MM.1S (cell line): ENCODE measurements at regions not wholly inside any gene's neighbourhood (a gene's known extent, or its start where the extent isn't known, plus 50 kb on each side); places are given as distances from the start of the nearest gene placed in this dataset.
"Not testable (repeated sequence)": the region's sequence is repeated elsewhere in the genome, so short reads cannot be mapped to it uniquely, and the experiment has no call there.

Experiments used
- DNase-seq: peaks from one replicate; pipeline ENCODE4 v3.0.0-alpha.2; 2015
- H2AFZ ChIP-seq: fragments of 300-600 bp; sonication (generic); 2 replicates; pipeline ENCODE4 v1.6.0; 2016; ENCODE audit warnings: antibody characterized with exemption, low read length
- H3F3A ChIP-seq: fragments of 300-600 bp; sonication (generic); 2 replicates; pipeline ENCODE4 v1.6.1; 2016; ENCODE audit warnings: mild to moderate bottlenecking, antibody characterized with exemption, low read length, moderate library complexity, mixed read lengths; ENCODE audit not compliant: insufficient read depth
- H3K27ac ChIP-seq: fragments of 300-600 bp; sonication (generic); 2 replicates; pipeline ENCODE4 v1.5.1; 2016; ENCODE audit warnings: mild to moderate bottlenecking, low read length
- H3K27me3 ChIP-seq: fragments of 300-600 bp; sonication (generic); replicated peaks from 2 replicates; pipeline ENCODE4 v1.6.0; 2016; ENCODE audit warnings: low read length; ENCODE audit not compliant: insufficient read depth
- H3K36me3 ChIP-seq: fragments of 300-600 bp; sonication (generic); replicated peaks from 2 replicates; pipeline ENCODE4 v1.6.1; 2016; ENCODE audit warnings: mild to moderate bottlenecking, low read length, mixed read lengths; ENCODE audit not compliant: insufficient read depth
- H3K4me1 ChIP-seq: fragments of 300-600 bp; sonication (generic); 2 replicates; pipeline ENCODE4 v1.6.1; 2016; ENCODE audit warnings: low read length, mixed read lengths
- H3K4me2 ChIP-seq: fragments of 300-600 bp; sonication (generic); 2 replicates; pipeline ENCODE4 v1.6.0; 2016; ENCODE audit warnings: low read depth, low read length
- H3K4me3 ChIP-seq: fragments of 300-600 bp; sonication (generic); 2 replicates; pipeline ENCODE4 v1.5.1; 2016; ENCODE audit warnings: low read length, mixed read lengths
- H3K79me2 ChIP-seq: fragments of 300-600 bp; sonication (generic); 2 replicates; pipeline ENCODE4 v1.6.1; 2016; ENCODE audit warnings: mixed run types, low read length, mixed read lengths
- H3K9ac ChIP-seq: fragments of 300-600 bp; sonication (generic); 2 replicates; pipeline ENCODE4 v1.6.1; 2016; ENCODE audit warnings: low read length, mixed read lengths
- H3K9me2 ChIP-seq: fragments of 300-600 bp; sonication (generic); replicated peaks from 2 replicates; pipeline ENCODE4 v1.6.1; 2016; ENCODE audit warnings: mild to moderate bottlenecking, low read length, mixed read lengths; ENCODE audit not compliant: insufficient read depth
- H3K9me3 ChIP-seq: fragments of 300-600 bp; sonication (generic); replicated peaks from 2 replicates; pipeline ENCODE4 v1.6.1; 2016; ENCODE audit warnings: mild to moderate bottlenecking, low read length, mixed read lengths; ENCODE audit not compliant: insufficient read depth
- H4K20me1 ChIP-seq: fragments of 300-600 bp; sonication (generic); 2 replicates; pipeline ENCODE4 v1.6.1; 2016; ENCODE audit warnings: mild to moderate bottlenecking, low read length, moderate library complexity, mixed read lengths; ENCODE audit not compliant: insufficient read depth
- CTCF ChIP-seq: fragments of 300-600 bp; sonication (generic); IDR thresholded peaks from 2 replicates; pipeline ENCODE4 v1.5.1; 2016; ENCODE audit warnings: antibody characterized with exemption, low read length, mixed read lengths
- EZH2 ChIP-seq: fragments of 300-600 bp; sonication (generic); optimal IDR thresholded peaks from 2 replicates; pipeline ENCODE3; 2017; ENCODE audit warnings: low read depth, mild to moderate bottlenecking, antibody characterized with exemption, low read length, mixed read lengths
- EZH2phosphoT487 ChIP-seq: fragments of 300-600 bp; sonication (generic); IDR thresholded peaks from 2 replicates; pipeline ENCODE4 v1.6.1; 2018; ENCODE audit warnings: antibody characterized with exemption, low read length

DNA sequence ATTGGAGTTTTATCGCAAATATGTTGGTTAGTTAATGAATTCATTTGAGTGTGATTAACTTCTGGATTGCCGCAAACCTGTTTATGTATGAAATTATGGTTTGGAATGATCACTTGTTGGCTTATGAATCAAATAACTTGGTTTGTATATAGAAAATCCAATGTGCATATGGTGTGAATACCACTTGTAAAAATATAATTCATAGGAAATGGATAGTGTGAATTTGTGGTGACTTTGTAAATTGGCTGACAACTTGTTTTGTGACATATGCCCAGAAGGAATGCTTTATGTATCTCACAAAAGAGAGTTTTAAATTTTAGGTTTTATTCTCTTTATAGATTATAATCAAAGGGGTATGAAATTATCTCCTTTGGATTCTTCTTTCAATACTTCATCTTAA lies 436.2 kb downstream of the EPHA5 start:
- H3K27me3 ChIP-seq: no peaks in the 10 kb centered on the region
- H3K27ac ChIP-seq: no peak overlapping the region
- no peak overlapping the region for H2AFZ ChIP-seq
- no peak overlapping the region for H3K4me2 ChIP-seq
- no peak overlapping the region for H3K9ac ChIP-seq
- no peak for TF ChIP-seq EZH2
- no peak for TF ChIP-seq EZH2phosphoT487
- TF ChIP-seq CTCF: no peak
- H3F3A ChIP-seq: no peaks in the 10 kb centered on the region
- H3K79me2 ChIP-seq: no peaks in the 10 kb centered on the region
- DNase-seq: no peak
- H3K36me3 ChIP-seq: no peaks in the 10 kb centered on the region
- no peaks in the 10 kb centered on the region for H3K9me2 ChIP-seq
- no peaks in the 10 kb centered on the region for H3K9me3 ChIP-seq
- H3K4me1 ChIP-seq: peaks cover 15% of the 10 kb centered on the region
- H3K4me3 ChIP-seq: no peak overlapping the region
- no peaks in the 10 kb centered on the region for H4K20me1 ChIP-seq

GRCh38 chr4:65227628-65228027 lies 442.7 kb downstream of the EPHA5 start:
- Histone ChIP-seq H3K9me2 (no peaks in the 10 kb centered on the region), H3K9me3 (no peaks in the 10 kb centered on the region), H4K20me1 (no peaks in the 10 kb centered on the region), H3F3A (no peaks in the 10 kb centered on the region), H3K27ac (no peak overlapping the region), H3K36me3 (no peaks in the 10 kb centered on the region), H3K4me1 (peaks cover 1% of the 10 kb centered on the region; the same call in 1 of the 2 replicates), H3K4me2 (no peak overlapping the region), H3K4me3 (no peak overlapping the region), H2AFZ (no peak overlapping the region), H3K9ac (no peak overlapping the region), H3K79me2 (no peaks in the 10 kb centered on the region), H3K27me3 (no peaks in the 10 kb centered on the region)
- no peak for DNase-seq
- TF ChIP-seq CTCF (no peak), EZH2 (no peak), EZH2phosphoT487 (no peak)

GRCh38 chr4:65223601-65224000 lies 446.7 kb downstream of the EPHA5 start:
- Histone ChIP-seq H3K9me3 (no peaks in the 10 kb centered on the region), H3K4me3 (no peak overlapping the region), H3K27me3 (no peaks in the 10 kb centered on the region), H4K20me1 (no peaks in the 10 kb centered on the region), H3K4me1 (no peaks in the 10 kb centered on the region), H3F3A (no peaks in the 10 kb centered on the region), H2AFZ (no peak overlapping the region), H3K9me2 (no peaks in the 10 kb centered on the region), H3K27ac (no peak overlapping the region), H3K79me2 (no peaks in the 10 kb centered on the region), H3K9ac (no peak overlapping the region), H3K4me2 (no peak overlapping the region), H3K36me3 (no peaks in the 10 kb centered on the region)
- no peak for TF ChIP-seq CTCF
- TF ChIP-seq EZH2: no peak
- no peak for TF ChIP-seq EZH2phosphoT487
- DNase-seq: no peak

- not testable (repeated sequence) for H3K9me2 ChIP-seq, H2AFZ ChIP-seq
Measured at GRCh38 chr4:65223074-65223473, 447.2 kb downstream of the EPHA5 start.

More at GRCh38 chr4:65223074-65223473, 447.2 kb downstream of the EPHA5 start:
- H3K9me3 ChIP-seq, H3K4me2 ChIP-seq, H3K27me3 ChIP-seq, H3K79me2 ChIP-seq, H3K36me3 ChIP-seq, H3K4me3 ChIP-seq, H3F3A ChIP-seq, H3K9ac ChIP-seq, H3K27ac ChIP-seq, H3K4me1 ChIP-seq, H4K20me1 ChIP-seq, DNase-seq: not testable (repeated sequence)
